ENCODE measurements at regions not wholly inside any gene's neighbourhood (a gene's known extent, or its start where the extent isn't known, plus 50 kb on each side); places are given as distances from the start of the nearest gene placed in this dataset.

- TF ChIP-seq GATAD2A (IDR thresholded peaks at IDR 0.05) (no peak), TAF7 (tag; IDR thresholded peaks at IDR 0.05) (no peak), NFE2L1 (tag; IDR thresholded peaks at IDR 0.05; ENCODE audit: borderline replicate concordance, low read depth) (no peak), EZH2 (IDR thresholded peaks at IDR 0.05; ENCODE audit: borderline replicate concordance, low read depth, low read length) (no peak), NELFE (IDR thresholded peaks at IDR 0.05; ENCODE audit: insufficient read depth, insufficient read length) (no peak), DEAF1 (CRISPR knock-in tag; IDR thresholded peaks at IDR 0.05) (no peak), ETV6 (IDR thresholded peaks at IDR 0.05; ENCODE audit: borderline replicate concordance in 1 of 2, low read depth in 2 of 2, low read length in 1 of 2) (no peak), ETV6 (CRISPR knock-in tag; IDR thresholded peaks at IDR 0.05; ENCODE audit: borderline replicate concordance) (no peak)
Measured at GRCh38 chr17:77284023-77284617, 143.4 kb downstream of the SEC14L1 start.
